ENCODE measurements at regions not wholly inside any gene's neighbourhood (a gene's known extent, or its start where the extent isn't known, plus 50 kb on each side); places are given as distances from the start of the nearest gene placed in this dataset.

GRCh38 chr1:195096051-195096521 lies 1512.2 kb downstream of the KCNT2 start:
- TF ChIP-seq CTCF (IDR thresholded peaks at IDR 0.05) (no peak), POLR2A (IDR thresholded peaks at IDR 0.05) (no peak)
